ENCODE measurements at regions not wholly inside any gene's neighbourhood (a gene's known extent, or its start where the extent isn't known, plus 50 kb on each side); places are given as distances from the start of the nearest gene placed in this dataset.
A peak's percentile ranks its signal among the peaks of the same experiment; 100 is the strongest.

- H3K4me3 ChIP-seq (ENCODE audit: low read length), result no peak overlapping the region
- H3K9me3 ChIP-seq (ENCODE audit: insufficient read depth, low read depth, low read length), result no peaks in the 10 kb centered on the region
- no peaks in the 10 kb centered on the region for H3K4me1 ChIP-seq (ENCODE audit: insufficient read depth, low read length)
- H3K36me3 ChIP-seq (ENCODE audit: insufficient read depth, low read depth, low read length), result no peaks in the 10 kb centered on the region
- no peak overlapping the region for H3K9ac ChIP-seq (ENCODE audit: low read depth, low read length)
- no peak overlapping the region for H3K27ac ChIP-seq (ENCODE audit: low read length)
- no peaks in the 10 kb centered on the region for H3K27me3 ChIP-seq (ENCODE audit: insufficient read depth, low read length)
These were observed 552.3 kb downstream of the VRK1 start for GRCh38 chr14:97349463-97349862.

GRCh38 chr14:97349946-97350345 lies 552.8 kb downstream of the VRK1 start:
- H3K4me1 ChIP-seq (ENCODE audit: insufficient read depth, low read length), result no peaks in the 10 kb centered on the region
- H3K27me3 ChIP-seq (ENCODE audit: insufficient read depth, low read length), result no peaks in the 10 kb centered on the region
- H3K36me3 ChIP-seq (ENCODE audit: insufficient read depth, low read depth, low read length), result no peaks in the 10 kb centered on the region
- no peak overlapping the region for H3K27ac ChIP-seq (ENCODE audit: low read length)
- H3K4me3 ChIP-seq (ENCODE audit: low read length), result no peak overlapping the region
- H3K9me3 ChIP-seq (ENCODE audit: insufficient read depth, low read depth, low read length), result no peaks in the 10 kb centered on the region
- no peak overlapping the region for H3K9ac ChIP-seq (ENCODE audit: low read depth, low read length)

- Histone ChIP-seq H3K4me1 (ENCODE audit: insufficient read depth, low read length) (no peaks in the 10 kb centered on the region), H3K9me3 (ENCODE audit: insufficient read depth, low read depth, low read length) (no peaks in the 10 kb centered on the region), H3K36me3 (ENCODE audit: insufficient read depth, low read depth, low read length) (no peaks in the 10 kb centered on the region), H3K9ac (ENCODE audit: low read depth, low read length) (no peak overlapping the region), H3K4me3 (ENCODE audit: low read length) (no peak overlapping the region), H3K27ac (ENCODE audit: low read length) (no peak overlapping the region), H3K27me3 (ENCODE audit: insufficient read depth, low read length) (no peaks in the 10 kb centered on the region)
These were observed 553.2 kb downstream of the VRK1 start for GRCh38 chr14:97350415-97350814.

GRCh38 chr14:97350894-97351731 lies 553.9 kb downstream of the VRK1 start:
- H3K27me3 ChIP-seq (ENCODE audit: insufficient read depth, low read length), result no peaks in the 10 kb centered on the region
- H3K36me3 ChIP-seq (ENCODE audit: insufficient read depth, low read depth, low read length), result no peaks in the 10 kb centered on the region
- H3K9me3 ChIP-seq (ENCODE audit: insufficient read depth, low read depth, low read length), result no peaks in the 10 kb centered on the region
- no peak overlapping the region for H3K4me3 ChIP-seq (ENCODE audit: low read length)
- H3K9ac ChIP-seq (ENCODE audit: low read depth, low read length), result no peak overlapping the region
- H3K27ac ChIP-seq (ENCODE audit: low read length), result no peak overlapping the region
- H3K4me1 ChIP-seq (ENCODE audit: insufficient read depth, low read length), result no peaks in the 10 kb centered on the region

- Histone ChIP-seq H3K9ac (ENCODE audit: low read depth, low read length) (no peak overlapping the region), H3K27ac (ENCODE audit: low read length) (no peak overlapping the region), H3K4me3 (ENCODE audit: low read length) (no peak overlapping the region), H3K36me3 (ENCODE audit: insufficient read depth, low read depth, low read length) (no peaks in the 10 kb centered on the region), H3K9me3 (ENCODE audit: insufficient read depth, low read depth, low read length) (no peaks in the 10 kb centered on the region), H3K27me3 (ENCODE audit: insufficient read depth, low read length) (no peaks in the 10 kb centered on the region), H3K4me1 (ENCODE audit: insufficient read depth, low read length) (no peaks in the 10 kb centered on the region)
These were observed 555.9 kb downstream of the VRK1 start for GRCh38 chr14:97353102-97353501.

- H3K4me1 ChIP-seq (ENCODE audit: insufficient read depth, low read length), result no peaks in the 10 kb centered on the region
- no peaks in the 10 kb centered on the region for H3K9me3 ChIP-seq (ENCODE audit: insufficient read depth, low read depth, low read length)
- H3K4me3 ChIP-seq (ENCODE audit: low read length), result no peak overlapping the region
- H3K9ac ChIP-seq (ENCODE audit: low read depth, low read length), result no peak overlapping the region
- no peak overlapping the region for H3K27ac ChIP-seq (ENCODE audit: low read length)
- H3K36me3 ChIP-seq (ENCODE audit: insufficient read depth, low read depth, low read length), result no peaks in the 10 kb centered on the region
- no peaks in the 10 kb centered on the region for H3K27me3 ChIP-seq (ENCODE audit: insufficient read depth, low read length)
These were observed 557.0 kb downstream of the VRK1 start for GRCh38 chr14:97354119-97354722.

- Histone ChIP-seq H3K9me3 (ENCODE audit: insufficient read depth, low read depth, low read length) (no peaks in the 10 kb centered on the region), H3K9ac (ENCODE audit: low read depth, low read length) (no peak overlapping the region), H3K4me1 (ENCODE audit: insufficient read depth, low read length) (no peaks in the 10 kb centered on the region), H3K27me3 (ENCODE audit: insufficient read depth, low read length) (no peaks in the 10 kb centered on the region), H3K36me3 (ENCODE audit: insufficient read depth, low read depth, low read length) (no peaks in the 10 kb centered on the region), H3K4me3 (ENCODE audit: low read length) (no peak overlapping the region), H3K27ac (ENCODE audit: low read length) (no peak overlapping the region)
These were observed 562.2 kb downstream of the VRK1 start for GRCh38 chr14:97359341-97359740.

- peaks cover under 1% of the 10 kb centered on the region; the same call in 1 of the 2 replicates for H3K4me1 ChIP-seq (ENCODE audit: insufficient read depth, low read length)
- H3K9me3 ChIP-seq (ENCODE audit: insufficient read depth, low read depth, low read length), result no peaks in the 10 kb centered on the region
- no peaks in the 10 kb centered on the region for H3K36me3 ChIP-seq (ENCODE audit: insufficient read depth, low read depth, low read length)
- no peaks in the 10 kb centered on the region for H3K27me3 ChIP-seq (ENCODE audit: insufficient read depth, low read length)
- H3K4me3 ChIP-seq (ENCODE audit: low read length), result no peak overlapping the region
- no peak overlapping the region for H3K27ac ChIP-seq (ENCODE audit: low read length)
- no peak overlapping the region for H3K9ac ChIP-seq (ENCODE audit: low read depth, low read length)
These were observed 564.0 kb downstream of the VRK1 start for GRCh38 chr14:97361181-97361580.

GRCh38 chr14:97361958-97362357 lies 564.8 kb downstream of the VRK1 start:
- Histone ChIP-seq H3K4me3 (ENCODE audit: low read length) (no peak overlapping the region), H3K9ac (ENCODE audit: low read depth, low read length) (no peak overlapping the region), H3K36me3 (ENCODE audit: insufficient read depth, low read depth, low read length) (no peaks in the 10 kb centered on the region), H3K9me3 (ENCODE audit: insufficient read depth, low read depth, low read length) (no peaks in the 10 kb centered on the region), H3K27ac (ENCODE audit: low read length) (no peak overlapping the region), H3K4me1 (ENCODE audit: insufficient read depth, low read length) (peaks cover 4% of the 10 kb centered on the region; the same call in 1 of the 2 replicates), H3K27me3 (ENCODE audit: insufficient read depth, low read length) (no peaks in the 10 kb centered on the region)

GRCh38 chr14:97366400-97366799 lies 569.2 kb downstream of the VRK1 start:
- no peaks in the 10 kb centered on the region for H3K36me3 ChIP-seq (ENCODE audit: insufficient read depth, low read depth, low read length)
- H3K4me3 ChIP-seq (ENCODE audit: low read length), result peak overlapping the region; percentile 21; the same call in 1 of the 2 replicates
- no peaks in the 10 kb centered on the region for H3K27me3 ChIP-seq (ENCODE audit: insufficient read depth, low read length)
- peaks cover 4% of the 10 kb centered on the region; the same call in 1 of the 2 replicates for H3K4me1 ChIP-seq (ENCODE audit: insufficient read depth, low read length)
- no peak overlapping the region for H3K27ac ChIP-seq (ENCODE audit: low read length)
- no peaks in the 10 kb centered on the region; the same call in 1 of the 2 replicates for H3K9me3 ChIP-seq (ENCODE audit: insufficient read depth, low read depth, low read length)
- peak overlapping the region; percentile 16; the same call in 1 of the 2 replicates for H3K9ac ChIP-seq (ENCODE audit: low read depth, low read length)

GRCh38 chr14:97367278-97367677 lies 570.1 kb downstream of the VRK1 start:
- no peaks in the 10 kb centered on the region; the same call in 1 of the 2 replicates for H3K9me3 ChIP-seq (ENCODE audit: insufficient read depth, low read depth, low read length)
- no peak overlapping the region for H3K27ac ChIP-seq (ENCODE audit: low read length)
- H3K4me3 ChIP-seq (ENCODE audit: low read length), result no peak overlapping the region
- H3K27me3 ChIP-seq (ENCODE audit: insufficient read depth, low read length), result no peaks in the 10 kb centered on the region
- H3K36me3 ChIP-seq (ENCODE audit: insufficient read depth, low read depth, low read length), result no peaks in the 10 kb centered on the region
- H3K9ac ChIP-seq (ENCODE audit: low read depth, low read length), result no peak overlapping the region
- H3K4me1 ChIP-seq (ENCODE audit: insufficient read depth, low read length), result peaks cover 4% of the 10 kb centered on the region; the same call in 1 of the 2 replicates

- H3K9ac ChIP-seq (ENCODE audit: low read depth, low read length), result no peak overlapping the region
- no peaks in the 10 kb centered on the region; the same call in 1 of the 2 replicates for H3K9me3 ChIP-seq (ENCODE audit: insufficient read depth, low read depth, low read length)
- no peak overlapping the region for H3K27ac ChIP-seq (ENCODE audit: low read length)
- no peaks in the 10 kb centered on the region for H3K36me3 ChIP-seq (ENCODE audit: insufficient read depth, low read depth, low read length)
- peaks cover 4% of the 10 kb centered on the region; the same call in 1 of the 2 replicates for H3K4me1 ChIP-seq (ENCODE audit: insufficient read depth, low read length)
- H3K27me3 ChIP-seq (ENCODE audit: insufficient read depth, low read length), result no peaks in the 10 kb centered on the region
- no peak overlapping the region for H3K4me3 ChIP-seq (ENCODE audit: low read length)
These were observed 570.9 kb downstream of the VRK1 start for GRCh38 chr14:97368049-97368448.
